ENCODE measurements at regions not wholly inside any gene's neighbourhood (a gene's known extent, or its start where the extent isn't known, plus 50 kb on each side); places are given as distances from the start of the nearest gene placed in this dataset.

- no peak for TF ChIP-seq RFX5 (IDR thresholded peaks at IDR 0.05; ENCODE audit: low read depth, low read length)
- TF ChIP-seq RAD21 (IDR thresholded peaks at IDR 0.05; ENCODE audit: low read length) = no peak
Observed at GRCh38 chr7:20895563-20895962, 108.9 kb upstream of the SP8 start.
